Hepatocyte (in vitro differentiated cells): ENCODE measurements at regions not wholly inside any gene's neighbourhood (a gene's known extent, or its start where the extent isn't known, plus 50 kb on each side); places are given as distances from the start of the nearest gene placed in this dataset.

Experiments used
- DNase-seq: peaks from one replicate; pipeline ENCODE4 v3.0.0-alpha.2; 2016; ENCODE audit warnings: low spot score
- H2AFZ ChIP-seq: fragments of 200-600 bp; sonication (generic); 2 replicates; pipeline ENCODE4 v1.6.0; 2016; ENCODE audit warnings: antibody characterized with exemption, mild to moderate bottlenecking
- H3K27ac ChIP-seq: fragments of 200-600 bp; sonication (generic); 2 replicates; pipeline ENCODE4 v1.5.1; 2016; ENCODE audit warnings: mild to moderate bottlenecking
- H3K27me3 ChIP-seq: fragments of 200-600 bp; sonication (generic); 2 replicates; pipeline ENCODE4 v1.6.1; 2016
- H3K36me3 ChIP-seq: fragments of 200-600 bp; sonication (generic); replicated peaks from 2 replicates; pipeline ENCODE4 v1.5.1; 2016; ENCODE audit warnings: low read depth; ENCODE audit not compliant: insufficient read depth
- H3K4me1 ChIP-seq: fragments of 200-600 bp; sonication (generic); 2 replicates; pipeline ENCODE4 v1.5.1; 2016; ENCODE audit warnings: mild to moderate bottlenecking, moderate library complexity; ENCODE audit not compliant: insufficient read depth
- H3K4me2 ChIP-seq: fragments of 200-600 bp; sonication (generic); 2 replicates; pipeline ENCODE4 v1.6.0; 2016
- H3K4me3 ChIP-seq: fragments of 200-600 bp; sonication (generic); 2 replicates; pipeline ENCODE4 v1.5.1; 2016; ENCODE audit warnings: mild to moderate bottlenecking
- H3K79me2 ChIP-seq: fragments of 200-600 bp; sonication (generic); 2 replicates; pipeline ENCODE4 v1.6.0; 2017; ENCODE audit warnings: mild to moderate bottlenecking
- H3K9me2 ChIP-seq: fragments of 200-600 bp; sonication (generic); replicated peaks from 2 replicates; pipeline ENCODE4 v1.6.0; 2017; ENCODE audit warnings: mild to moderate bottlenecking; ENCODE audit not compliant: insufficient read depth
- H3K9me3 ChIP-seq: fragments of 200-600 bp; sonication (generic); 2 replicates; pipeline ENCODE4 v1.5.1; 2016; ENCODE audit warnings: low read depth, mild to moderate bottlenecking
- H4K20me1 ChIP-seq: fragments of 200-600 bp; sonication (generic); 2 replicates; pipeline ENCODE4 v1.6.0; 2016; ENCODE audit warnings: mild to moderate bottlenecking; ENCODE audit not compliant: insufficient read depth, poor library complexity, severe bottlenecking
- CTCF ChIP-seq: fragments of 200-600 bp; sonication (generic); IDR thresholded peaks from 2 replicates; pipeline ENCODE4 v1.5.1; 2016; ENCODE audit warnings: antibody characterized with exemption, mild to moderate bottlenecking; ENCODE audit not compliant: poor library complexity
- EZH2 ChIP-seq: fragments of 200-600 bp; sonication (generic); IDR thresholded peaks from 2 replicates; pipeline ENCODE4 v1.6.1; 2016; ENCODE audit warnings: antibody characterized with exemption, mild to moderate bottlenecking, borderline replicate concordance
- EZH2phosphoT487 ChIP-seq: fragments of 200-600 bp; sonication (generic); IDR thresholded peaks from one replicate; pipeline ENCODE4 v1.6.1; 2018; ENCODE audit warnings: antibody characterized with exemption, mild to moderate bottlenecking, low read depth, moderate library complexity; ENCODE audit not compliant: unreplicated experiment, severe bottlenecking
- WGBS: methylation state at CpG from one replicate; pipeline ENCODE4 v1.1.6; 2016; ENCODE audit warnings: low lambda C conversion rate; ENCODE audit errors: missing lambda C conversion rate; 5-methylcytosine and 5-hydroxymethylcytosine counted together

- peak; percentile 84 for DNase-seq
- no peaks in the 10 kb centered on the region for H3K27me3 ChIP-seq
- peak overlapping the region; percentile 38 for H3K27ac ChIP-seq
- H2AFZ ChIP-seq = no peak overlapping the region
- no peak overlapping the region for H3K4me3 ChIP-seq
- no peaks in the 10 kb centered on the region for H4K20me1 ChIP-seq
- no peaks in the 10 kb centered on the region for H3K9me3 ChIP-seq
- no peaks in the 10 kb centered on the region for H3K79me2 ChIP-seq
- H3K4me1 ChIP-seq = peaks cover 35% of the 10 kb centered on the region
- peak overlapping the region; percentile 21 for H3K4me2 ChIP-seq
- no peaks in the 10 kb centered on the region for H3K9me2 ChIP-seq
- 44% methylated on average over 8 of the region's 8 CpGs for WGBS
- TF ChIP-seq EZH2 (no peak), CTCF (no peak), EZH2phosphoT487 (no peak)
- H3K36me3 ChIP-seq = no peaks in the 10 kb centered on the region
These were observed 96.6 kb upstream of the FOXP4 start for GRCh38 chr6:41449399-41450245.

- Histone ChIP-seq H2AFZ (no peak overlapping the region), H3K36me3 (no peaks in the 10 kb centered on the region), H3K79me2 (no peaks in the 10 kb centered on the region), H3K27me3 (no peaks in the 10 kb centered on the region), H3K4me2 (peak overlapping the region; percentile 44), H3K4me1 (peaks cover 39% of the 10 kb centered on the region), H3K27ac (peak overlapping the region; percentile 48), H3K4me3 (no peak overlapping the region), H3K9me2 (no peaks in the 10 kb centered on the region), H3K9me3 (no peaks in the 10 kb centered on the region), H4K20me1 (no peaks in the 10 kb centered on the region)
- WGBS = 89% methylated on average over 13 of the region's 13 CpGs
- DNase-seq = no peak
- TF ChIP-seq EZH2phosphoT487 (no peak), CTCF (no peak), EZH2 (no peak)
These were observed 95.6 kb upstream of the FOXP4 start for GRCh38 chr6:41450581-41450980.

GRCh38 chr6:41451039-41451438 lies 95.1 kb upstream of the FOXP4 start:
- Histone ChIP-seq H3K4me3 (no peak overlapping the region), H3K4me2 (peak overlapping the region; percentile 44), H3K36me3 (no peaks in the 10 kb centered on the region), H3K27me3 (no peaks in the 10 kb centered on the region), H2AFZ (no peak overlapping the region), H3K27ac (peak overlapping the region; percentile 48), H3K9me2 (no peaks in the 10 kb centered on the region), H4K20me1 (no peaks in the 10 kb centered on the region), H3K9me3 (no peaks in the 10 kb centered on the region), H3K79me2 (no peaks in the 10 kb centered on the region), H3K4me1 (peaks cover 43% of the 10 kb centered on the region)
- peak; percentile 54 for DNase-seq
- TF ChIP-seq EZH2phosphoT487 (no peak), EZH2 (no peak), CTCF (peak; percentile 32)
- WGBS = 41% methylated on average over 9 of the region's 9 CpGs
